Hepatocyte (in vitro differentiated cells): ENCODE measurements at regions not wholly inside any gene's neighbourhood (a gene's known extent, or its start where the extent isn't known, plus 50 kb on each side); places are given as distances from the start of the nearest gene placed in this dataset.

Experiments used
- EZH2 ChIP-seq: fragments of 200-600 bp; sonication (generic); IDR thresholded peaks from 2 replicates; pipeline ENCODE4 v1.6.1; 2016; ENCODE audit warnings: antibody characterized with exemption, mild to moderate bottlenecking, borderline replicate concordance
- EZH2phosphoT487 ChIP-seq: fragments of 200-600 bp; sonication (generic); IDR thresholded peaks from one replicate; pipeline ENCODE4 v1.6.1; 2018; ENCODE audit warnings: antibody characterized with exemption, mild to moderate bottlenecking, low read depth, moderate library complexity; ENCODE audit not compliant: unreplicated experiment, severe bottlenecking
- TF ChIP-seq, protein P1 (sequence below): fragments of 200-600 bp; sonication (generic); IDR thresholded peaks from 2 replicates; pipeline ENCODE4 v1.5.1; 2016; ENCODE audit warnings: antibody characterized with exemption, mild to moderate bottlenecking; ENCODE audit not compliant: poor library complexity

DNA sequence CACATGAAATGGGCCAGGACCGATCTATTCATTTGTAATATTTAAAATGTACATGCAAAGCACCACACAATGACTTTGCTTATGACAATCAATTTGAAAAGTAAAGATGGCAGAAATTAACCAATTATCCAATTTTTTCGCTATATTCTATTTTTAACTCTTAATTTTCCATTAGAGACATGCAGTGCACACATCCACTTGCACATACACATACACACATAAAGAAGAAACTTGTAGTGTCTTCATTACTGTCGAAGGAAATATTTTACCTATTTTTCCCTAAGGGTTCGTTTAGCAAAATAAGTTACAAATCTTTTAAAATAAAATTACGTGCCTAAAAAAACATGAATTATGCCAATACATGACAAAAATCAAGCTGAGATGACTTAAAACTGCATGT lies 194.3 kb upstream of the MDFIC2 start:
- TF ChIP-seq, protein P1, sequence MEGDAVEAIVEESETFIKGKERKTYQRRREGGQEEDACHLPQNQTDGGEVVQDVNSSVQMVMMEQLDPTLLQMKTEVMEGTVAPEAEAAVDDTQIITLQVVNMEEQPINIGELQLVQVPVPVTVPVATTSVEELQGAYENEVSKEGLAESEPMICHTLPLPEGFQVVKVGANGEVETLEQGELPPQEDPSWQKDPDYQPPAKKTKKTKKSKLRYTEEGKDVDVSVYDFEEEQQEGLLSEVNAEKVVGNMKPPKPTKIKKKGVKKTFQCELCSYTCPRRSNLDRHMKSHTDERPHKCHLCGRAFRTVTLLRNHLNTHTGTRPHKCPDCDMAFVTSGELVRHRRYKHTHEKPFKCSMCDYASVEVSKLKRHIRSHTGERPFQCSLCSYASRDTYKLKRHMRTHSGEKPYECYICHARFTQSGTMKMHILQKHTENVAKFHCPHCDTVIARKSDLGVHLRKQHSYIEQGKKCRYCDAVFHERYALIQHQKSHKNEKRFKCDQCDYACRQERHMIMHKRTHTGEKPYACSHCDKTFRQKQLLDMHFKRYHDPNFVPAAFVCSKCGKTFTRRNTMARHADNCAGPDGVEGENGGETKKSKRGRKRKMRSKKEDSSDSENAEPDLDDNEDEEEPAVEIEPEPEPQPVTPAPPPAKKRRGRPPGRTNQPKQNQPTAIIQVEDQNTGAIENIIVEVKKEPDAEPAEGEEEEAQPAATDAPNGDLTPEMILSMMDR: no peak
- TF ChIP-seq EZH2phosphoT487: no peak
- TF ChIP-seq EZH2: no peak
